ENCODE measurements at regions not wholly inside any gene's neighbourhood (a gene's known extent, or its start where the extent isn't known, plus 50 kb on each side); places are given as distances from the start of the nearest gene placed in this dataset.

- TF ChIP-seq POLR2A (IDR thresholded peaks at IDR 0.05) (peak in 1 of 2 donors; percentile 74), CTCF (IDR thresholded peaks at IDR 0.05) (peak in 1 of 6 experiments; percentile 11)
Measured at GRCh38 chr2:2613279-2614199, 282.5 kb upstream of the MYT1L start.
